NCI-H1105 (cell line): ENCODE measurements at regions not wholly inside any gene's neighbourhood (a gene's known extent, or its start where the extent isn't known, plus 50 kb on each side); places are given as distances from the start of the nearest gene placed in this dataset.
"Not testable (repeated sequence)": the region's sequence is repeated elsewhere in the genome, so short reads cannot be mapped to it uniquely, and the experiment has no call there.

ENCODE experiments used
- DNase-seq: peaks from one replicate; lab custom pipeline; 2025; lab: John Stamatoyannopoulos, UW

DNA sequence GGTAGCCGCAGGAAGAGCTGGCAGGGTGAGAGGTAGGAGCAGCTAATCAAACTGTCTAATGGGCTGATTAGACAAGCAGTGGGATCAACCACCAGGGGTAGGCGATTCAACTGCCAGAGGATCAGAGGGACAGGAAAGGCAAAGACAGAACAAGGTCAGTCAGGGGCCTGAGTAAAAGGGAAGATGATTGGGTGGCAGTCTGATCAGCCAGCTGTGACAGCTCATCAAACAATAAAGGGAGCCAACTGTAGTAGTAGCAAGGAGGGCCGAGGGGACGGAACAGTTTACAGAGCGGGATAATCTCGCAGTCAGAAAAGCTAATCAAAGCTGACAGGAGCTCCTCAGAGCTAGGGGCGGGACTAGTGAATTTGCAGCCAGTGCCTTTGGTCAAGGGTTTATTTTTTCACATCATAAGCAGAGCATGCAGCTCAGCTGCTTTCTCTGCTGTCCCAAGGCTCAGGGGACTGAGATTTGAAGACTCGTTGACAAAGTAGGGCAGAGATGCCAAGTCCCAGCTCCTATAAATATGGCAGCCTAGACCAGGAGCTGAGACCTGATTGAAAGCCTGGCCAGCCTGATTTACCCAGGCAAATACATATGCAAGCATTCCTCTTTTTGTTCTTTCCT lies 418.2 kb downstream of the GABRG2 start:
- no peak for DNase-seq

DNA sequence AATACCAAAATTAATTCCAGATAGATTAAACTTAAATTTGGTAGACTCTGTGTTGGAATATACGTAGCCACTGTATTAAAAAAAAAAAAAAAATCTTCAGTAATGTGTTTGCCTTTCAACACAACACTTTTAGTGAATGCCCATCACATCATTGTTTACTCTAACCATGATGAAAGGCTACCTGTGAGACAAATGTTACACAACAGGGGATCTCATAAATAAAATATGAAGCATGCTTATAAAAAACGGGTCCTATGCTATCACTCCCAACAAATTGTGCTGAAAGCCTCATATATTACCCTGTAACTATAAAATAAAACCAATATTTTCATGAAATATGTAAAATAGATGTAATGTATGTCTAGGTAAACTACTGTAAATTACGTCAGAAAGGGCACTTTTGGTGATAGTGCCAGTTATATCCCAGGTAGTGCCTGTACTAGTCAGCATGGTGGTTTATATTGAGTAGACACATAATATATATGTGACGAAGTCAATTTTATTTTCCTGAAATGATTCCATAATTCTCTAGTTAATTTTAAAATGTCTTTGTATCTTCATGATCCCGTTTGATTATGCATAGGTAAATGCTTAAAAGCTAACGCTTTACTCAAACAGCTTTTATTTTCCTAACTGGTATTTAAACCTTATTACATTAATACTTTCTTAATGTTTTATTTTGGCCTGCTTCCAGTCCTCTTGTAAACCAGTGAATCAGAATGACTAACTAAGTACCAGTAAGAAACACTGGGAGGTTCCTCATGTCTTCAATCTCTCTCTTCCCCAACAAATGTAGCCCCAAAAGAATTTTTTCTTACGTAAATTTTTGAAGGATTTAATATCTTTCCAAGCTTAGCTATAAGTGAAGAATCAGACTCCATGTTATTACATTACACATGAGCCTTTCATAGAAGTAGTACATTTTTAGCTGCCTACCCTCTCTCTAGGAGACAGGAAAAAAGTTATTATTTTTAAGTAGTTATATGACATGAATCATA lies 420.3 kb downstream of the GABRG2 start:
- DNase-seq = no peak

DNA sequence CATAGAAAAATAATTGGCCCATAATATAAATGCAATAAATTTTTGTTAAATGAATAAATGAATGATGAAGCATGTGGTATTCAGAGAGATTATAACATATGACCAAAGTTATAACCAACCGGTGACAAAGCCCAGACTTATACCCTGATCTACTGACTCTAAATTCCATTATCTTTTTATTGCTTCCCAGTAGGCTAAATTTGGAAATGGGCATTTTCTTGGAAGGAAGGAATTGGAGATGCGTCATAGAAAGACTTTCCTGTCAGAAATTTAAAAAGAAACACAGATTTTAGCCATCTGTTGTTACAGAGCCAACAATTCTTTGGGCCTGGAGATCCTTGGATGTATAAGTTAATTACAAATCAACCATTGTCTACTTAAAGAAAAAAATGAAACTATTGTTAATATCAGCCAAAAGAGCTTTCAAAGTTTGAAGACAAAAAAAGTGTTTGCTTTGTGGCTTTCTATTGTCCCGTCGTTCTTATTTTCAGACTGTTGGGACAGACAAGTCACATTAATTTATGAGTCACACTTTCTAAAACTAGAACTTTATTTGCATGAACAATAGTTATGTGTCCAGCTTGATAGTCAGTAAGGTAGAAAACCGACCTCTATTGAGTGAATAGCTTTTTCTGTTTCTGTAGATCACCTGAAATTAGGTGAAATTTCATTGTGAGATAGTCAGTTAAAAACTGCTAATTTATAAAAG lies 428.7 kb downstream of the GABRG2 start:
- DNase-seq = no peak

DNA sequence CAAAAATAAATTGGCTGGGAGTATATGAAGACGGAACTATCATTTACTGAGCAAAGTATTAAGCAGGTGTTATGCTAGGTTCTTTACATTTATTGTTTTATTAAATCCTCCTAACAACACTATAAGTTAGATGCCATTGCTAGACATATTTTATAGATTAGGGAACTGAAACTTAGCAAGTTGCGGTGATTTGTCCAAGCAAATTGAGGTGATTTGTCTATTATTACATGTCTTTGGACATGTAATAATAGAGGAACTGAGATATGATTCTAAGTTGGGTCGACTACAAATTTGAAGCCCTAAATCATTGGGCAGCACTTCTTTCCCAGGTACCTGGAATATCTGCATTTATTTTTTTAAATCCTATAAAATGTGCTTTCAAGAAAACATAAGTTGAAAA lies 429.9 kb downstream of the GABRG2 start:
- DNase-seq = no peak

DNA sequence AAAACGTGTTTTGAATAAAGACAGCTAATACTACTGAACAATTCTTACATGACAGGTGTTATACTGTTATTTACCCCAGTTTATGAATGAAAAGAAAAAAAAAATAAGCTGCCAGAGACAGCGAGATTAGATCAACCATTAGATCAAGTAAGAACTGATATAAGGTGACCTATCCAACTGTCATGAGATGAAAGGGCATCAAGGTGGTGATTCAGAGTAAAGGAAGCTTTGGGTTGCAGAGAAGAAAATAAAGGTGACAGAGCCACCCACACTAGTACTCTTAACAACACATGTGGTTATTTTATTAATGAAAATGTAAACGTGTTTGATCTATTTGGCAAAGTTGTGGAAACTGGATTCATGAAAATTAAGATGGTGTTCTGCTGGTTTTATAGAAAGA lies 435.2 kb downstream of the GABRG2 start:
- DNase-seq = no peak

DNA sequence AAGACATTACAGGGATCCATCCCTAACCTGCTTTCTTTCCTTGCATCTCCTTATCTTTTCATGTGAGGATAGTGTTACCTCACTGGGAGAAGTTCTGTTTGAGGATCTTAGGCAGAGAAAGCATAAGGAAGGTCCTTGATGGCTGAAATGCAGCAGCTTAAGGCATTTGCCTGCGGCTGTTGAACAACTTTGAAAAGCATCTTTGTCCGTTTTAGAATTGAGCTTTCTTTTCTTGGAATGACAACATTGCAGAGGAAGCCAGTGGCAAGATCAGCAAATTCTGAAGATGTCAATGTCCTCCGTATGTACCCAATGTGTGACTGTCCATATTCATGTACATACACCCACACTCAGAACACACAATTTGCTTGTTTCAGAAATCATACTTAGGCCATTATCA lies 436.2 kb downstream of the GABRG2 start:
- DNase-seq = no peak

DNA sequence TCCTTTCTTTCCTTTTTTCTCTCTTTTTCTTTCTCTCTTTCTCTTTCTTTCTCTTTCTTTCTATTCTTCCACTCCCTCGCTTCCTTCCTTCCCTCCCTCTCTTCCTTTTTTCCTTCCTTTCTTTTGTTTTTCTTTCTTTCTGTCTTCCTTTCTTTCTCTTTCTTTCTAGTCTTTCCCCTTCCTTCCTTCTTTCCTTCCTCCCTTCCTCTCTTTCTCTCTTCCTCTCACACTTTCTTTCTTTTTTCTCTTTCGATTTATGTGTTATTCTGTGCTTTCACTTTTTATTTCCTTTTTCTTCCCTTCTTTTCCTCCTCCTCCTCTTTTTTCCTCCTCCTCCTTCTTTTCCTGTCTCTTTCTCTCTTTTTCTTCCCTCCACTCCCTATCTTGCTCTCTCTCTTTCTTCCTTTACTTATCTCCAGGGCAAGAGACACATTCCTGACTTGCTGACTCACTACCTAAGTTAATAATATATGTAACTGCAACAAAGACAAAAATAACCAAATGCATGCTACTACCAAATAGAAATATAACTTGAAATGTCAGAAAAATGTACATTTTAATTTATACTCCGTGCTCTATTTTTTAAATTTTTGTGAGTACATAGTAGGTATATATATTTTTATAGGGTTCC lies 445.5 kb downstream of the GABRG2 start:
- no peak for DNase-seq

DNA sequence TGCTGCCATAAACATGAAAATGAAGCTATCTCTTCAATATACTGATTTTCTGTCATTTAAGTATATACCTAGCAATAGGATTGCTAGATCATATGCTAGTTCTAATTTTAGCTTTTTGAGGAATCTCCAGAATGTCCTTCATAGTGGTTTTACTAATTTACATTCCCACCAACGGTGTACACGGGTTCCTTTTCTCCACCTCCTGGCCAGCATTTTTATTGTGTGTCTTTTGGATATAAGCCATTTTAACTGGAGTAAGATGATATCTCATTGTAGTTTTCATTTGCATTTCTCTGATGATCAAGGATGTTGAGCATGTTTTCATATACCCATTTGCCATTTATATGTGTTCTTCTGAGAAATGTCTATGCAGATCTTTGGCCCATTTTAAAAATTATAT lies 446.5 kb downstream of the GABRG2 start:
- DNase-seq = no peak

DNA sequence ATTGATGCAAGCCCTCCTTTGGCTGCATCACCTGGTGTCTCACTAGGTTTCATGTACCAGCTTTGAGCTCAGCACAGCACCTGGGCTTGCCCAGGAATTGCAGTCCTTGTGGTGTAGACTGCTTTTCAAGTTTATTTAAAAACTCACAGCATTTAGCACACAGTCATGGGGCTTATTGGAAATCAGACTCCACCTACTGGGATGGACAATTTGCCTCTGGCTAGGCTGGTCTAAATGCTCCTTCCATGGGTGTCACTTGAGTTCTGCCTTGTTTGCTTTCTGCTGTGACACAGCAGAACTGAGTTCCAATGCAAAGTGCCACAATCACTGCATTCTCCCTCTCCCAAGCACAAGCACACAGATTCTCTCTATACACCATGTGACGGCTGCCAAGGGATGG lies 453.3 kb downstream of the GABRG2 start:
- no peak for DNase-seq

DNA sequence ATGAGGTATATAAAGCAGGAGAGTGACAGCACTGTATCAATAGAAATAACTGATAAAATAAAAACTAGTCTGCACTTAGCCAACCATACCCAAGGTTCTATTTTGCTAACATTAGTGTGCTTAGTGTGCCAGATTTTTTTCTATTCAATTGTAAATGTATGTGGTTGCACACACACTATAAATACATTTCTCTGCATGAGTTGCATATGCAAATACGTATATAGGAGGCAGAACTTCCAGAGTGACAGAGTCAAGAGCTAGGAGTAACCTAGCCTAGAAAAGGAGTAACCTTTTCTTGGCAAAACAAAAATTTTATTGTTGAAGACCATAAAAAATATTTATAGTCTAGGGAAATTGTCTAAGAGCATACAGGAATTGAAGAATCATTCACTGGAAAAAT lies 461.6 kb downstream of the GABRG2 start:
- DNase-seq = no peak

DNA sequence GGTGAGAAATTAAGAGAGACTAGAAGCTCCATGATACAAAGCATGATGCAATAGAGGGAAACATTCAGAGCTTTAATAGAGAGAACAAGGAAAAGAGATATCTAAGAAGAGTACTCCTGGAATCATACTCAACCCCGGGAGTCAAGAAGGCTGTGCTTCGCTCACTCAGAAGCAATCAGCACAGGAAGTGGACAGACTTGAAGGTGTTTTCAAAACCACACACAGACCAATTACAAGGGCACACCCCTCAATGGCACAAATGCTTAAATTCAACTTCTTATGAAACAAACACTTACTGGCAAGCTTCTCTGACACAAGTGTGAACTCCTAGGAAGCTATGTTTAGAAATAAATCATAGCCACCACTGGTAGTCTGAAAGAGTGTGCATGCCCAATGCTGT lies 462.3 kb downstream of the GABRG2 start:
- DNase-seq = no peak

DNA sequence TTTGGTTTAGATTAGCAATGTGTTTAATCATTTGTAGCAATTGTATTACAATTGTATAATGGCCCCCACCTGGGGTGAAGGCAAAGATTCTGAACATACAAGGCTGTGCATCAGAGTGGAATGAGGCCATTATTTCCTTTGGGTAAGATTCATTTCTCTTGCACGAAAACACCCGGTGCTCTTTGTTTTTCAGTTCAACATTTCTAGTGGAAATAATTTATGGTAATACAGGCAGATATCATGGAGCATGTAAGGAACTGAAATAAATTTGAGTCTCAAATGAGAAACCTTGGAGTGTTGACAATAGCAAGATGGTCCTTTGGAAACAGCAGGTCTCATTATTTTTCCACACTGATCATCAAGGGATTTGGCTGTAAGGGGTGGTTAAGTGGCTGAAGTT lies 475.9 kb downstream of the GABRG2 start:
- no peak for DNase-seq

DNA sequence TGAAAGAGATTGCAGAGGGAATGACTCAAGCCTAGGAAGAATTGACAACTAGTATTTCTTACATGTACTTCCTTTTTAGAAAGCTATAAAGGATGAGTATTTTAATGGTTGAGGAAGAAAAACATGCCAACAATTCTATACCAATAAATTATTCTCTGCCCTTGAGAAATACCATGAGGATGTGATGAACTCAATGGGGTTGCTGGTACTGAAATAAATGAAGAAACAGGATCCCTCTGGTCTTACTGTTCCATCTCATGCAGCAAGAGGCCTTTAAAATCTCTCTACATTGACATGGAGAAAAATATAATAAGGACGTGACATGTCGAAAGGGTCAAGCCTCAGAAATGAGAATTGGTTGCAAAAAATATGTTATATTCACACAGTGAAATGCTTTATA lies 477.3 kb downstream of the GABRG2 start:
- DNase-seq = no peak

DNA sequence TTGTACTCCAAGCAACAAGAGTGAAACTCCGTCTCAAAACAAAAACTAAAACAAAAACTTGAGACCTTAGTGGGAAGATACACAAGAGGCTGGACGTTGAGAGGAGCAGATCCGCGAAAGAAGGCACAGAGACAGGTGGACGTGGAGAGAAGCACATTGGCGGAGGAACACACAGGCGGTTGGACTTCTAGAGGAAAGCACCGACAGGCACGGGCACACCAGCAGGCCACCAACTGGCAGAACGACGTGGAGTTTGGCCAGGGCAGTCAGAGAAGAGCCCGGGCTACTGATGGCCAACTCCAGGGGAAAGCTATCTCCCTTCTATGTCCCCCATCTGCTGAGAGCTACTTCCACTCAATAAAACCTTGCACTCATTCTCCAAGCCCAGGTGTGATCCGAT lies 482.7 kb downstream of the GABRG2 start:
- no peak for DNase-seq

DNA sequence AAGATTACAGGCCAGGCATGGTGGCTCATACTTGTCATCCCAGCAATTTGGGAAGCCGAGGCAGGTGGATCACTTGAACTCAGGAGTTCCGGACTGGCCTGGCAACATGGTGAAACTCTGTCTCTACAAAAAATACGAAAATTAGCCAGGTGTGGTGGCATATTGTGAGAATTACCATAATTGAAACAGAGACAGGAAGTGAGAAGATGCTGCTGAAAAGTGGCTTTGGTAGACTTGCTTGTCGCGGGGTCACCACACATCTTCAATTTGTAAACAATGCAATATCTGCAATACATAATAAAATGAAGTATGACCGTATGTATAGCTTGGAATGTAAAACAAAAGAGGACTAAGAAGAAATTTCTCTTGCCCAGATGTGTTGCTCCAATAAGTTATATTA lies 490.5 kb downstream of the GABRG2 start:
- DNase-seq = no peak

DNA sequence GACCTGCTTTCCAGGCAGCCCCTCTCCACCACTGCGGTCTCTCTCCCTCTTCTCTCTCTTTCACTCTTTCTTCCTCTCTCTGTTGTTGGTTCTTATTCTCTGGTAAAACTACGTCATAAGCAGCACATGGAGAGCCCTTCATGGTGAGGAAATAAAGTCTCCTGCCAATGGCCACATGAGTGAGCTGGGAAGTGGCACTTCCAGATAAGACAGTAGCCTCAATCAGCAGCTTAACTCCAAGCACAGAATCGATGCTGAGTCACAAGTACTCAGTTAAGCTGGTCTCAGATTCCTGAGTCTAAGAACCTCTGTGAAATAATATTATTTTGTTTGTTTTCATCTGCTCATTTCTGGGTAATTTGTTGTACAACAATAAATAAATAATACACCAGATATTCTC lies 500.1 kb downstream of the GABRG2 start:
- no peak for DNase-seq

DNA sequence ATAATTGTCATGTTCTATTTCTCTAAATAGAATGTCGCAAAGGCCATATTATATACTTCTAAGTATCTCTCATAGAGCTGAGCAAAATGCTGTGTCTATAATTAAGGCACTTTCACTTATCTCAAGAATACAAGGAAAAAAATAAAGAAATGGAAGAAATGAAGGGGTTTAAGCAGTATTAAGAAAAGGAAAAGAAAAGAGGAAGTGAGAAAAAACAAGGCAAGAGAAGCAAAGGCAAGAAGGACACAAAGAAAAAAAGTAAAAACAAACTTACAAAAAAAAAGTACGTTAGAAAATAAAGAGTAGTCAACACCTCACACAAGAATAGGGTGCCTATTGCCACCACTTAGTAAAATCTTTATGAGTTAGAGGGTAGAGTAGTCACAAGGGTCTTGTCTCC lies 506.2 kb downstream of the GABRG2 start:
- DNase-seq = no peak

DNA sequence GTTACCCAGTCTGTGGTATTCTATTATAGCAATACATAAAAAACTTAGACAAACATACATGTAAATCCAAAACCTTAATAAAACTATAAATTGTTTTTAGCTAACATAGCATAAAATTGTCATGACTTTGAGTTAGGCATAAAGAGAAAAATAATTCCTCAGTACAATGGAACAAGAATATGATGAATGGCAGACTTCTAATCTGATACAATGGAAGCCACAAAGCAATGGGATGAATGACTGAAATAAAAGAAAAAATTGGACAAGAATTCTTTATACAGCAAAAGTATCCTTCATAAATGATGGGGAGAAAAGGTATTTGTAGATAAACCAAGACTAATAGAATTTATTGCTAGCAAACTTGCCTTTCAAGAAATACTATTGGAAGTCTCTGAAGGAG lies 524.2 kb downstream of the GABRG2 start:
- no peak for DNase-seq

DNA sequence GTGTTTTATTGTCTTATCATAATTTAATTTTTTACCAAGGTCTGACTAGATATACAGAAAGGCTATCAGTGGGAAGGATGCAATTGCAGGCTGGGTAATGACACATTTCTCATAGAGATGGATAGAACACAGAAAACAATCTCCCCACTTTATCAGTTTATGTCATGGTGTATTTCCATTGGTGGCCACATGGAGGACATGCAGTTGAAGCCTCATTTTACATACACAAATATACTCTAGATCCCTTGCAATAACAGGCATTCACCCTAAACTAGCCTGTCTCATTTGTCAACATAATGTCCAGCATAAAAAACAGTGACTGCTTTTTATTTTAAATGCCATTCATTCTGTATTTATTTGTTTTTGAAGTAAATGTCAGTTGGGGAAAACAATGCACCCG lies 526.3 kb downstream of the GABRG2 start:
- no peak for DNase-seq

DNA sequence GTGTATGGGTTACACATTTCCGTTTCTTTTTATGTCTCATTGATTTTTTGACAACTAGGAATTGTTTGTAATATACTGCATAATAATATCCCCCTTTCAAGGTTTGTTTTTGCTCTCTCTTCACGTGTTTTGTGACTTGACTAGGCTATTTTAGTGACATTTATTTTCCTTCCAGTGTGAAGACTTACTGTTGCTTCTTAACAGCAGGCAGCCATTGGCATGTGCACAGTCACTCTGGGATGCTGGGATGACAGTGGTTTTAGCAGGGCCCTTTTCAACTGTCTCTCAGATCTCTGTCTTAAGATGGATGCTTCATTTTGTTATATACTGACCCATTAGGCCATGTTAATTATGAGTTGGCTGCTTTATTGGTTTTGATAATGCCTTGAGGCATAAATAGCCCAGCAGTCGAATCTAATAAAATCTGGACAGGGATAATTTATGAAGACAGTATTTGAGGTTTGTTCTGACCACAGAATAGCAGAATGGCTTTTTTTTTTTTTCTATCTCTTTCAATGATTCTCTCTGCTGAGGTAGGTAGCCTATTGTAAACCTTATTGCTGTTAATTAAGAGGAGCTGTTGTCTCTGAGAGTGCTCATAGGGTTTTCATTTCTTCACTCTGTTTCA lies 536.0 kb downstream of the GABRG2 start:
- no peak for DNase-seq

DNA sequence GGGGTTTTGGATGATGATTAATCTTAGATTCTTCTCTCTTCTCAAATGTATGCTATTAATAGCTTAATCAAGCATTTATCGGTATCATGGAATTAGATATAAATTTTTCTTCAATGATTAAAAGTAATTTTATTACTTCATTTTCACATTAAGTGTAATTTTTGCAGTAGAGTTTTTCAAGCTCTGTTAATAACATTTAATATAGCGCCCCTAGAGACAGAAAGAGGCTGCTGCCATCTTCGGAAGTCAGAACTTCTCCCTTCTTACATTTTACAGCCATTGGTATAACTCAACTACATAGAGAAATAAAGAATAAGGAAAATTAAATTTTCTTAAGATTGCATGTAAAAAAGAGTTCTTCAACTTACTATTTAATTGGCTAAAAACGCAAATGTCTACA lies 540.3 kb downstream of the GABRG2 start:
- DNase-seq = no peak

DNA sequence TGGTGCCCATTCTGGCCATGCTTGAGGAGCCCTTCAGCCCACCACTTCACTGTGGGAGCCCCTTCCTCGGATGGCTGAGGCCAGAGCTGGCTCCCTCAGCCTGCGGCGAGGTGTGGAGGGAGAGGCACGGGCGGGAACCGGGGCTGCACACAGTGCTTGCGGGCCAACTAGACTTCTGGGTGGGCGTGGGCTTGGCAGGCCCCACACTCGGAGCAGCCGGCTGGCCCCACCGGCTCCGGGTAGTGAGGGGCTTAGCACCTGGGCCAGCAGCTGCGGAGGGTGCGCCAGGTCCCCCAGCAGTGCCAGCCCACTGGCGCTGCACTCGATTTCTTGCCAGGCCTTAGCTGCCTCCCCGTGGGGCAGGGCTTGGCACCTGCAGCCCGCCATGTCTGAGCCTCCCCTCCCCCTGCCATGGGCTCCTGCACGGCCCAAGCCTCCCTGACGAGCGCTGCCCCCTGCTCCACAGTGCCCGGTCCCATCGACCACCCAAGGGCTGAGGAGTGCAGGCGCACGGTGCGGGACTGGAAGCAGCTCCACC lies 554.2 kb downstream of the GABRG2 start:
- not testable (repeated sequence) for DNase-seq
